ENCODE measurements at regions not wholly inside any gene's neighbourhood (a gene's known extent, or its start where the extent isn't known, plus 50 kb on each side); places are given as distances from the start of the nearest gene placed in this dataset.

- TF ChIP-seq SP4 (IDR thresholded peaks at IDR 0.05; ENCODE audit: low read length): no peak
- no peak for TF ChIP-seq KDM4A (IDR thresholded peaks at IDR 0.05; ENCODE audit: low read depth, low read length, severe bottlenecking)
- no peak for TF ChIP-seq CEBPB (IDR thresholded peaks at IDR 0.05; ENCODE audit: low read depth, low read length)
- TF ChIP-seq PHF8 (conservative IDR thresholded peaks at IDR 0.05; ENCODE audit: low read depth, low read length): no peak
- TF ChIP-seq TCF12 (IDR thresholded peaks at IDR 0.05; ENCODE audit: low read depth, low read length): no peak
- TF ChIP-seq, protein P1, sequence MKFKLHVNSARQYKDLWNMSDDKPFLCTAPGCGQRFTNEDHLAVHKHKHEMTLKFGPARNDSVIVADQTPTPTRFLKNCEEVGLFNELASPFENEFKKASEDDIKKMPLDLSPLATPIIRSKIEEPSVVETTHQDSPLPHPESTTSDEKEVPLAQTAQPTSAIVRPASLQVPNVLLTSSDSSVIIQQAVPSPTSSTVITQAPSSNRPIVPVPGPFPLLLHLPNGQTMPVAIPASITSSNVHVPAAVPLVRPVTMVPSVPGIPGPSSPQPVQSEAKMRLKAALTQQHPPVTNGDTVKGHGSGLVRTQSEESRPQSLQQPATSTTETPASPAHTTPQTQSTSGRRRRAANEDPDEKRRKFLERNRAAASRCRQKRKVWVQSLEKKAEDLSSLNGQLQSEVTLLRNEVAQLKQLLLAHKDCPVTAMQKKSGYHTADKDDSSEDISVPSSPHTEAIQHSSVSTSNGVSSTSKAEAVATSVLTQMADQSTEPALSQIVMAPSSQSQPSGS (IDR thresholded peaks at IDR 0.05; ENCODE audit: low read length): no peak
- no peak for TF ChIP-seq BACH1 (IDR thresholded peaks at IDR 0.05; ENCODE audit: low read length)
- Histone ChIP-seq H3K23me2 (ENCODE audit: low read depth, low read length) (peaks cover 4% of the 10 kb centered on the region; the same call in 1 of the 2 replicates), H3K4me1 (replicated peaks in 1 of 4; ENCODE audit: control insufficient read depth in 3 of 4, insufficient read depth in 4 of 4, low read length in 3 of 4) (no peaks in the 10 kb centered on the region), H3K18ac (ENCODE audit: extremely low read depth, low read length) (no peak overlapping the region), H2BK15ac (ENCODE audit: low read length) (no peak overlapping the region), H2BK120ac (replicated peaks; ENCODE audit: low read depth, low read length) (no peak overlapping the region), H2AFZ (ENCODE audit: low read length) (no peak overlapping the region), H2AK5ac (ENCODE audit: low read depth, low read length) (no peak overlapping the region), H3K9ac (replicated peaks in 1 of 4; ENCODE audit: extremely low read depth in 1 of 4, low read depth in 3 of 4, low read length in 3 of 4) (no peak overlapping the region), H3K36me3 (ENCODE audit: control insufficient read depth in 2 of 4, insufficient read depth in 4 of 4, low read length in 3 of 4) (no peaks in the 10 kb centered on the region), H4K5ac (ENCODE audit: insufficient read length, low read depth, low read length) (no peak overlapping the region), H3K9me3 (ENCODE audit: insufficient read depth in 2 of 2, low read depth in 1 of 2, low read length in 1 of 2) (no peaks in the 10 kb centered on the region), H3K79me2 (ENCODE audit: control insufficient read depth in 1 of 2, insufficient read depth in 2 of 2, low read length in 2 of 2) (no peaks in the 10 kb centered on the region), H3K23ac (ENCODE audit: insufficient read length) (no peak overlapping the region), H3K79me1 (ENCODE audit: low read depth, low read length) (no peaks in the 10 kb centered on the region), H3K4me3 (ENCODE audit: extremely low read depth in 1 of 4, insufficient read depth in 2 of 4, low read depth in 3 of 4, low read length in 4 of 4) (no peak overlapping the region), H4K91ac (replicated peaks; ENCODE audit: insufficient read length, low read length) (no peak overlapping the region), H2BK20ac (ENCODE audit: low read length) (no peak overlapping the region), H3K4ac (replicated peaks; ENCODE audit: insufficient read length, low read depth, low read length) (no peak overlapping the region), H3K27ac (ENCODE audit: low read depth, low read length) (no peak overlapping the region), H4K20me1 (replicated peaks in 1 of 2; ENCODE audit: control insufficient read depth in 1 of 2, insufficient read depth in 2 of 2, low read length in 2 of 2) (no peaks in the 10 kb centered on the region), H3K56ac (replicated peaks; ENCODE audit: insufficient read length, low read depth, low read length) (no peak overlapping the region), H2BK12ac (ENCODE audit: low read depth, low read length) (no peak overlapping the region), H4K8ac (ENCODE audit: extremely low read depth, insufficient read depth, low read length) (no peak overlapping the region), H2BK5ac (ENCODE audit: low read depth, low read length) (no peak overlapping the region), H3K14ac (ENCODE audit: insufficient read length) (no peak overlapping the region), H3K27me3 (replicated peaks in 1 of 4; ENCODE audit: control insufficient read depth in 3 of 4, extremely low read depth in 1 of 4, insufficient read depth in 3 of 4, low read length in 3 of 4) (no peaks in the 10 kb centered on the region), H3K4me2 (ENCODE audit: insufficient read depth in 1 of 2, low read depth in 2 of 2, low read length in 2 of 2) (no peak overlapping the region)
- WGBS, 2 experiments (ENCODE audit: extremely low coverage in 1 of 2, insufficient coverage in 1 of 2, insufficient read length in 1 of 2, insufficient replicate concordance in 2 of 2, low coverage in 1 of 2, low lambda C conversion rate in 2 of 2, missing lambda C conversion rate in 1 of 2): 97 to 100% methylated on average over 1 to 4 of the region's 4 CpGs
- DNase-seq (ENCODE audit: low read depth in 1 of 2, low spot score in 2 of 2) (no peak), FAIRE-seq (no peak)
- POLR2A ChIA-PET (ENCODE audit: partially characterized antibody): no interaction called here
- CTCF ChIA-PET (ENCODE audit: partially characterized antibody): interaction anchor here (1.0 to 1.2 kb wide), 2 partner anchors 10 to 11 kb away, joined by 3 read pairs; no protein-coding TSS in a partner anchor
These were observed 89.5 kb upstream of the FSTL4 start for GRCh38 chr5:133701871-133702270.
